ENCODE measurements at regions not wholly inside any gene's neighbourhood (a gene's known extent, or its start where the extent isn't known, plus 50 kb on each side); places are given as distances from the start of the nearest gene placed in this dataset.

- no peak overlapping the region for H2BK5ac ChIP-seq (ENCODE audit: insufficient read length, low read length)
- H3K79me1 ChIP-seq (ENCODE audit: insufficient read depth, low read depth, low read length, poor library complexity, severe bottlenecking): no peaks in the 10 kb centered on the region
- no peaks in the 10 kb centered on the region for H4K20me1 ChIP-seq (ENCODE audit: control insufficient read depth, insufficient read depth, insufficient read length)
- TF ChIP-seq CTCF (conservative IDR thresholded peaks at IDR 0.05): peak; percentile 89
- H4K8ac ChIP-seq (replicated peaks; ENCODE audit: insufficient read length, low read depth, low read length): no peak overlapping the region
- H4K5ac ChIP-seq (ENCODE audit: insufficient read length, low read depth, low read length): no peak overlapping the region
- no peak overlapping the region for H3T11ph ChIP-seq (ENCODE audit: low read length)
- Mint-ChIP-seq H3K4me3 (no peak overlapping the region), H3K4me1 (peaks cover 11 to 13% of the 10 kb centered on the region in 2 experiments), H3K27me3 (ENCODE audit: low read depth) (no peaks in the 10 kb centered on the region), H3K36me3 (ENCODE audit: insufficient read depth in 1 of 3, low read depth in 3 of 3) (no peaks in the 10 kb centered on the region), H3K9me3 (no peaks in the 10 kb centered on the region), H3K27ac (no peak overlapping the region; a peak in 1 of 7 replicates)
- no peak overlapping the region for H2AFZ ChIP-seq (ENCODE audit: low read length)
- no peaks in the 10 kb centered on the region for H3K27me3 ChIP-seq (ENCODE audit: insufficient read depth, low read length)
- no peak overlapping the region for H3K14ac ChIP-seq (ENCODE audit: insufficient read depth, low read length)
- no peak overlapping the region for H3K4ac ChIP-seq (ENCODE audit: low read depth, low read length)
- no peaks in the 10 kb centered on the region for H3K79me2 ChIP-seq (ENCODE audit: insufficient read depth, low read length)
- no peak overlapping the region for H3K9ac ChIP-seq (ENCODE audit: extremely low read depth, insufficient read length, low read length)
- H3K27ac ChIP-seq (ENCODE audit: insufficient read length, low read depth, low read length): no peak overlapping the region
- H2BK120ac ChIP-seq (ENCODE audit: low read depth, low read length, poor library complexity, severe bottlenecking): no peak overlapping the region
- peak; percentile 82 for DNase-seq
- H2BK15ac ChIP-seq (ENCODE audit: low read depth, low read length): no peak overlapping the region
- no peaks in the 10 kb centered on the region for H3K9me3 ChIP-seq (ENCODE audit: control insufficient read depth, low read depth, low read length)
- no peaks in the 10 kb centered on the region for H3K23me2 ChIP-seq (ENCODE audit: insufficient read length, low read depth, low read length, poor library complexity, severe bottlenecking)
- H3K18ac ChIP-seq (ENCODE audit: insufficient read length, low read depth, low read length): no peak overlapping the region
- WGBS (ENCODE audit: extremely low coverage, insufficient read length, low lambda C conversion rate): no CpG with 5 or more reads among the region's 9 CpGs
- H2BK12ac ChIP-seq (ENCODE audit: insufficient read length, low read depth, low read length): no peak overlapping the region
- H3K56ac ChIP-seq (ENCODE audit: insufficient read length, low read depth, low read length): no peak overlapping the region
- no peak overlapping the region for H3K23ac ChIP-seq (ENCODE audit: insufficient read length, low read depth, low read length)
- no peak overlapping the region for H3K4me2 ChIP-seq (ENCODE audit: insufficient read depth, insufficient read length, low read length)
- H2AK5ac ChIP-seq (ENCODE audit: insufficient read length, low read length): no peak overlapping the region
- no peak overlapping the region for H4K91ac ChIP-seq (ENCODE audit: insufficient read length, low read depth, low read length)
- H3K4me1 ChIP-seq (ENCODE audit: insufficient read depth, low read length): peaks cover 2% of the 10 kb centered on the region; the same call in 1 of the 2 replicates
- H2BK20ac ChIP-seq (ENCODE audit: low read depth, low read length, poor library complexity, severe bottlenecking): no peak overlapping the region
Measured at GRCh38 chr1:60281360-60281932, 207.9 kb upstream of the C1orf87 start.
